WI38 (cell line): ENCODE measurements at regions not wholly inside any gene's neighbourhood (a gene's known extent, or its start where the extent isn't known, plus 50 kb on each side); places are given as distances from the start of the nearest gene placed in this dataset.

ENCODE experiments used
- H3K4me3 ChIP-seq: 2 replicates; pipeline ENCODE4 v1.5.1; 2011; ENCODE audit warnings: low read depth, mild to moderate bottlenecking, control low read depth, low read length
- TF ChIP-seq, protein P1 (sequence below): IDR thresholded peaks from 2 replicates; pipeline ENCODE4 v1.5.1; 2012; ENCODE audit warnings: low read depth, mild to moderate bottlenecking, control low read depth, low read length

DNA sequence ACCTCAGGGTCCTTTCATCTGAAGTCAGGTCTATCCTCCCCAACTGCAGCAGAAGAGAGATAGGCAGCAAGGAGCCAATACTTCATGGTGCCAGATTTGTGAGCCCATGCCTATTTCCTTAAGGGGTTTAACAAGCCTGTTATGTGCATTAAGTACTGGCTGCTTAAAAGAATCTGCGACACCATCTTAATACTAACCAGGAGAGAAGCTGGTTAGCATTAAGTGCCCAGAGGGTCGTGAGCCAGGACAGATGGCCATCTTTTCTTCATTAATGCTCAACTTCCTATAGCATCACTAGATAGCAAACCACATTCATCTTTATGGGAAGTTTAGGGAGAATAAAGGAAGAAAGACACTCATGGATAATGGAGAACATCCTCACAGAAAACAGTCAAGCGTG lies 289.1 kb downstream of the ETAA1 start:
- no peak overlapping the region for H3K4me3 ChIP-seq
- TF ChIP-seq, protein P1, sequence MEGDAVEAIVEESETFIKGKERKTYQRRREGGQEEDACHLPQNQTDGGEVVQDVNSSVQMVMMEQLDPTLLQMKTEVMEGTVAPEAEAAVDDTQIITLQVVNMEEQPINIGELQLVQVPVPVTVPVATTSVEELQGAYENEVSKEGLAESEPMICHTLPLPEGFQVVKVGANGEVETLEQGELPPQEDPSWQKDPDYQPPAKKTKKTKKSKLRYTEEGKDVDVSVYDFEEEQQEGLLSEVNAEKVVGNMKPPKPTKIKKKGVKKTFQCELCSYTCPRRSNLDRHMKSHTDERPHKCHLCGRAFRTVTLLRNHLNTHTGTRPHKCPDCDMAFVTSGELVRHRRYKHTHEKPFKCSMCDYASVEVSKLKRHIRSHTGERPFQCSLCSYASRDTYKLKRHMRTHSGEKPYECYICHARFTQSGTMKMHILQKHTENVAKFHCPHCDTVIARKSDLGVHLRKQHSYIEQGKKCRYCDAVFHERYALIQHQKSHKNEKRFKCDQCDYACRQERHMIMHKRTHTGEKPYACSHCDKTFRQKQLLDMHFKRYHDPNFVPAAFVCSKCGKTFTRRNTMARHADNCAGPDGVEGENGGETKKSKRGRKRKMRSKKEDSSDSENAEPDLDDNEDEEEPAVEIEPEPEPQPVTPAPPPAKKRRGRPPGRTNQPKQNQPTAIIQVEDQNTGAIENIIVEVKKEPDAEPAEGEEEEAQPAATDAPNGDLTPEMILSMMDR: no peak

DNA sequence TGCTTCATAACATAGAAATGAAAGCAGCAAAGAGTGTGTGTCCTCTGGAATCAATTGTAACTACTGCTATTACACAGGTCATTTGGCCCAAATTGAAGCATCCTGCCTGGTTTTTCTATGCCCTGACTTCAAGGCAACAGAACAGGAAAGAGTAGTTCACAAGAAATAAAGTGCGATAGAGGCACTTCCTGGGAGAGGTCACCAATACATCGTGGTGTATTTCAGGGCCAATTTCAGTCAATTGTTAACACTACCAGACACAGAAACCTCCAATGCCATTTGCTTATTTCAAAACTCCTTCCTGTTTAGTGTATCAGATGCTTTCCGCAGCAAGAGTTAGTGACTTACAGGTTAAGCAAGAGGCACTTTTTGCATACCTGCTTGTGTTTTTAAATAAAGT lies 292.1 kb downstream of the ETAA1 start:
- TF ChIP-seq, protein P1: no peak
- H3K4me3 ChIP-seq: no peak overlapping the region

DNA sequence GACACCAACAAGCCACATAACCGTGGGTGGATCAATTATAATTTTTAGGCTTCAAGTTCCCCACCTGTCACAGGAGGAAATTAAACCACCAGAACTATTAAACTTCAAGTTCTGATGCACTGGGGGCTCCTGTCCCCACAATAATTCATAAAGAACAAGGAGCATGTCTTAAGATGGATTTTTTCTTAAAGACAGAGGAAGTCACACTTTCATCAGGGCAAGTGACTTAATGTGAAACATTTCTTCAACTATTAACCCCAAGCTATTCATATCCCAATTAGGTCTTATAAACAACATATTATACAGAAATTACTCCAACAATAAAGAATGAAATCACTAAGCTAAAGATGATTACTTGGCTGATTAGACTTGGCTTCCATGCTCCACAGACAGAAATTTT lies 292.5 kb downstream of the ETAA1 start:
- H3K4me3 ChIP-seq: no peak overlapping the region
- TF ChIP-seq, protein P1: no peak

DNA sequence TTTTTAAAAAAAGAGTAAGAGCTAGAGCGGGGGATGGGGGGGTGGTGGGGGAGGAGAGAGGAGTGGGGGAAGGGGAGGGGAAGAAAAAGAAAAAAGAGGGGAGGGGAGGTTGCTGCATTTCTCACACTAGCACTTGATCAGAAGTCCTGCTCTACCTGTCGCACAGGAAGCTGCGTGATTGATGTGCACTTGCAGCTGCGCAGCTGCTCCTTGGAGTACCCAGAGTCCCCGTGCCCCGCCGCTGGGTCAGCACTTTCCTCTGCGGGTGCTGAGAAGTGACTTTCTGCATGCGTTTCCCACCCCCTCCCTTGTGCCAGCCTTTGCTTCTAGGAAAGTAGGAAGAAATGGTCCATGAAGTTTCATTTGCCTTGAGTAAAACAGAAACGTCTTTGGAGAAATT lies 297.3 kb downstream of the ETAA1 start:
- no peak overlapping the region for H3K4me3 ChIP-seq
- TF ChIP-seq, protein P1: no peak

DNA sequence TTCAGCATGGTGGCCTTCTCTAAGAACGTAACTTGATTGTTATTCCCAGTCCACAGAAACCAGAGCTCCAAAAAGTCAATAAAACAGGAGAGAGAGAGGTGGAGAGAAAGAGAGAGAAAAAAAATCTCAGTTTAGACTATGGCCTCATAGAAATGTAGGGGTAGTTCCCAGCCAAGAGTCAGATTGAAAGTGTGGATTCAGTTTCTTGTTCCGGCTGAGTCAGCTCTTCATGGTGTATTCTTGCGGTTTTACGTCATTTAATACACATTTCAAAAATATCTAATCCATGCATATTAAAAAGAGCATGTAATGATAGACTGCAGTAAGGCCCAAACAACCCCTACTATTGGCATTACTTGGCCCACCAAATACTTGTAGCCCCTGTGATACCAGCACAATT lies 303.9 kb downstream of the ETAA1 start:
- TF ChIP-seq, protein P1: no peak
- H3K4me3 ChIP-seq: no peak overlapping the region

DNA sequence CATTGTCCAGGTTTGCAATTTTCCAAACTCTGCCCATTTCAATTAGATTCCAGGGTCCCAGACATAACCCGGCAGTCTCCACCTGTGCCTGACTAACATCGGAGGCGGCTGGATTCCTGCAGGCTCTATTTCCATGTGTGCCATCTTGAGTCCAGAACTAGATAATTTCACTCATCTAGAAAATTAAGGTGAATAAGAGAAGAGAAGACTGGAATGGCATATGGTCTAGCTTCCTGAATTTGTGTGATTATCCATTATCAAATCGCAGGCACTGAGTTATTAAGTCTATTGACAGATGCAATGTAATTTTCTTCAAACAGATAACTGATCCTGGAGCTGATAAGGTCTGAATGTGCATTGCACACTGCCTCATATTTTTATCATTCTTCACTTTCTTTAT lies 305.2 kb downstream of the ETAA1 start:
- TF ChIP-seq, protein P1: no peak
- H3K4me3 ChIP-seq: no peak overlapping the region

DNA sequence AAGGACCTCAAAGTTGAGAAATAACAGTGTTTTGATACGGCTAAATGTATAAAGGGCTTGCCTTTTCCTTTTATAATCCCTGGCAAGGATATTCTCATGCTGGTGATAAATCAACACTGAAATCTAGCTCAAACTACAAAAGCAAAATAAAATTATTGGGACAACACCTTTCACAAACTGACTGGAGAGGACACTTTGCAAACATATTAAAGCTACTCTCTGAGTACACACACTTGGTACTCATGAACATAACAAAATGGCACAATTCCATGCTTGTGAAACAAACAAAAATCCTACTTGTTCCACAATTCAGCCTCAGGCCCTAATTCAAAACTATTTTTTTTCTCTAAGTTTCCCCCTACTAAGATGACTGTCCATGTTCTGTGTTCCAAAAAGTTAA lies 305.8 kb downstream of the ETAA1 start:
- no peak overlapping the region for H3K4me3 ChIP-seq
- TF ChIP-seq, protein P1: no peak
